Upper lobe of left lung (tissue), 4 donors: ENCODE measurements at regions not wholly inside any gene's neighbourhood (a gene's known extent, or its start where the extent isn't known, plus 50 kb on each side); places are given as distances from the start of the nearest gene placed in this dataset.

Experiments used
- EP300 ChIP-seq, 4 donors: sonication (generic); formaldehyde crosslinking; IDR thresholded peaks; one replicate each; pipeline ENCODE4 v1.5.1; 2017; ENCODE audit warnings: antibody characterized with exemption in 4 of 4, control low read depth in 2 of 4
- POLR2A ChIP-seq, 4 donors: fragments of 450-650 bp; IDR thresholded peaks; one replicate each; pipeline ENCODE4 v1.5.1; 2016 to 2017; ENCODE audit warnings: antibody characterized with exemption in 4 of 4, mild to moderate bottlenecking in 2 of 4
- POLR2AphosphoS5 ChIP-seq, 2 donors: sonication (generic); formaldehyde crosslinking; IDR thresholded peaks; one replicate each; pipeline ENCODE4 v1.5.1; 2017; ENCODE audit warnings: antibody characterized with exemption in 2 of 2
- TF ChIP-seq, protein P1 (sequence below), 6 experiments: fragments of 450-650 bp in 4 of 6; fragments of 200-600 bp in 2 of 6; sonication (generic) in 2 of 6; IDR thresholded peaks; one replicate each; pipeline ENCODE4 v1.5.1; 2016 to 2019; ENCODE audit warnings: antibody characterized with exemption in 6 of 6

DNA sequence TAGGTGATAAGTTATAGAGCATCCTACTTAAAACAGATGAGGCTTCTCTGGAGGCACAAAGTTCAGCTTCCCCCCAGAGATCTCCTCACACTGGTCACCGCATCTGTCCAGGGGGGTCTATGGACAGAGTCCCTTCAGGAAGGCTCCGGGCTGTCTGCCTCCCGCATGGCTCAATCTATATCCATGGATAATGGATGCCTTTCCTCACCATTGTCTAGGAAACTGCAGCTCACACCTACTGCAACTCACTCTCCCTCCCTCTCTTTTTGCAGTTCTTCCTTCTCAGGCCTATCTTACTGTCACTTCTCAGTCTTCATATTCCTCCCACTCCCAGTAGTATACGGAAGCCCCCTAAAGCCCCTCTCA, 100.6 kb upstream of the BCL2L14 start:
- TF ChIP-seq POLR2AphosphoS5 (IDR thresholded peaks at IDR 0.05) = no peak
- TF ChIP-seq, protein P1, sequence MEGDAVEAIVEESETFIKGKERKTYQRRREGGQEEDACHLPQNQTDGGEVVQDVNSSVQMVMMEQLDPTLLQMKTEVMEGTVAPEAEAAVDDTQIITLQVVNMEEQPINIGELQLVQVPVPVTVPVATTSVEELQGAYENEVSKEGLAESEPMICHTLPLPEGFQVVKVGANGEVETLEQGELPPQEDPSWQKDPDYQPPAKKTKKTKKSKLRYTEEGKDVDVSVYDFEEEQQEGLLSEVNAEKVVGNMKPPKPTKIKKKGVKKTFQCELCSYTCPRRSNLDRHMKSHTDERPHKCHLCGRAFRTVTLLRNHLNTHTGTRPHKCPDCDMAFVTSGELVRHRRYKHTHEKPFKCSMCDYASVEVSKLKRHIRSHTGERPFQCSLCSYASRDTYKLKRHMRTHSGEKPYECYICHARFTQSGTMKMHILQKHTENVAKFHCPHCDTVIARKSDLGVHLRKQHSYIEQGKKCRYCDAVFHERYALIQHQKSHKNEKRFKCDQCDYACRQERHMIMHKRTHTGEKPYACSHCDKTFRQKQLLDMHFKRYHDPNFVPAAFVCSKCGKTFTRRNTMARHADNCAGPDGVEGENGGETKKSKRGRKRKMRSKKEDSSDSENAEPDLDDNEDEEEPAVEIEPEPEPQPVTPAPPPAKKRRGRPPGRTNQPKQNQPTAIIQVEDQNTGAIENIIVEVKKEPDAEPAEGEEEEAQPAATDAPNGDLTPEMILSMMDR (IDR thresholded peaks at IDR 0.05) = no peak
- no peak for TF ChIP-seq EP300 (IDR thresholded peaks at IDR 0.05)
- TF ChIP-seq POLR2A (IDR thresholded peaks at IDR 0.05) = no peak
